Breast epithelium (tissue), 3 donors: ENCODE measurements at regions not wholly inside any gene's neighbourhood (a gene's known extent, or its start where the extent isn't known, plus 50 kb on each side); places are given as distances from the start of the nearest gene placed in this dataset.

Source experiments
- CTCF ChIP-seq, 3 donors: fragments of 450-650 bp; IDR thresholded peaks; one replicate each; pipeline ENCODE4 v1.5.1; 2016 to 2017; ENCODE audit warnings: antibody characterized with exemption in 3 of 3, mild to moderate bottlenecking in 3 of 3, moderate library complexity in 3 of 3
- POLR2AphosphoS5 ChIP-seq, 3 donors: sonication (generic); formaldehyde crosslinking; IDR thresholded peaks; one replicate each; pipeline ENCODE4 v1.6.1; 2017; ENCODE audit warnings: antibody characterized with exemption in 3 of 3

- TF ChIP-seq CTCF (IDR thresholded peaks at IDR 0.05) (no peak), POLR2AphosphoS5 (IDR thresholded peaks at IDR 0.05) (no peak)
Measured at GRCh38 chr4:124828382-124828781, 115.8 kb upstream of the ANKRD50 start.
